Lung microvascular endothelial cell (primary cell): ENCODE measurements at regions not wholly inside any gene's neighbourhood (a gene's known extent, or its start where the extent isn't known, plus 50 kb on each side); places are given as distances from the start of the nearest gene placed in this dataset.
A peak's percentile ranks its signal among the peaks of the same experiment; 100 is the strongest.

Experiments
- DNase-seq, 2 donors: peaks; one replicate each; pipeline versions ENCODE4 v3.0.0 to v3.0.0-alpha.2; 2010; ENCODE audit warnings: low read depth in 2 of 2

DNA sequence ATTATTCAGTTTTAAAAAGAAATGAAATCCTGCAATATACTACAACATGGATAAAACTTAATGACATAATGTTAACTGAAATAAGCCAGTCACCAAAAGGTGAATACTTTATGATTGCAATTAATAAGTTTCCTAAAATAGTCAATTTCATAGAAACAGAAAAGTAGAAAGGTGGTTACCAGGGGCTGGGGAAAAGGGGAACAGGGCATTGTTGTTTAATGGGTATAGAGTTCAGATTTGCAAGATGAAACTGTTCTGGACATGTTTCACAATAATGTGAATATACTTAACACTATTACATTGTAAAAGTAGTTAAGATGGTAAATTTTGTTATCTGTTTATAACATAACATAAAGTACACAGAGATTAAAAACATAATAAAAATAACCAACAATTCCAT lies 550.9 kb downstream of the CCER1 start:
- DNase-seq = no peak

DNA sequence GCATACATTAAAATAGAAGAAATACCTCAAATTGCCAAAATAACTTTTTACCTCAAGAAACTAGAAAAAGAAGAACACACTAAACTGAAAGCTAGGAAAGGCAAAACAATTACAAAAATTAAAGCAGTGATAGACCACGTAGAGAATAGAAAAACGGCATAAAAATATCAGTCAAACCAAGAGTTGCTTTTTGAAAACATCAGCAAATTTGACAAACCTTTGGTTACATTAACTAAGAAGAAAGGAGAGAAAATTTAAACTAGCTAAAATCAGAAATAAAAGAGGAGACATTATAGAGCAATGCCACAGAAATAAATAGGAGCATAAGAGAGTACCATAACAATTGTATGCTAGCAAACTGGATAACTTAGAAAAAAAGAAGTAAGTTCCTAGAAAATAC lies 553.8 kb downstream of the CCER1 start:
- DNase-seq = no peak

DNA sequence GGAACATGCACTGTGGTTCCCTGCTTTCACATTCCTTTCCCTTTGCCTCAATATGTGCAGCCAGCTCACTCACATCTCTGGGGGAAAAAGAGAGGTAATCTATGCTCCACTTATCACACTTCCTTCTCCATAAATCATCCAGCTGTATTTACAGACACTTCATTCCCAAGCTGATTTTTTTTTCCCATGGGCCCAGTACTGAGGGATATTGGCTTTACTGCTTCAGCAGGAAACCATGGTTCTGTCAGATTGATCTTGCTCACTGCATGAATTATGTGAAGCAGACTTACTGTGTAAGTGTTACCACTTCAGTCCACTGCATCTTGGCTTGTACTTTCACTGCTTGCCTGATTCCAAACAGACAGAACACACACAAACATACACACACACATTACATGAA lies 555.6 kb downstream of the CCER1 start:
- DNase-seq = peak in 1 of 2 donors; percentile 48

DNA sequence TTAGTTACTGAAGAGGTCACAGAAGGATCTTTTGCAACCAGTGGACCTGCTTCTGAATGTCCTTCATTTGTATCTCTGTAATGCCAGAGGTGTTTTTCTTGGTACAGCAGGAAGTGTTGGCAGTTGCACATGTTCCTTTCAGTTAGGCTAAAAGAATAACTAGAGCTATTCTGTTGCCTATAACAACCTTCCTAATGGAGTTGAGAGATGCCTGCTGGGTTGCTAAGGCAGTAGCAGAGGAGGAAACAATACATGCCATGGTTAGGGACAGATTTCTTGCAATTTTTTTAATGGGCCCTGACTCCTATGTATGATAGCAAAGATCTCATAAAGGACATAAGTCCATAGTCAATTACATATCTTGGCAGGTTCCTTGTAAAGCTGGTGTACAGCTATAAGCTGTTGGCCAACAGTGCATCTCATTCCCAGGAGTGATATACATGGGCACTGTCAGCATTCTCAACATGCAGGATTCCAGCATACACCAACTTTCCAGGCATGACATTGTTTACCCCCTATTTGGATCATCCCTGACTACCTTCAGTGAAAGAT lies 556.6 kb downstream of the CCER1 start:
- DNase-seq = no peak

- no peak for DNase-seq
Observed at GRCh38 chr12:90396556-90396955, 558.4 kb downstream of the CCER1 start.

- no peak for DNase-seq
Observed at GRCh38 chr12:90393652-90394051, 561.3 kb downstream of the CCER1 start.

- no peak for DNase-seq
Observed at GRCh38 chr12:90393089-90393488, 561.9 kb downstream of the CCER1 start.

- peak in 1 of 2 donors; percentile 52 for DNase-seq
Observed at GRCh38 chr12:90390947-90391346, 564.0 kb downstream of the CCER1 start.

DNA sequence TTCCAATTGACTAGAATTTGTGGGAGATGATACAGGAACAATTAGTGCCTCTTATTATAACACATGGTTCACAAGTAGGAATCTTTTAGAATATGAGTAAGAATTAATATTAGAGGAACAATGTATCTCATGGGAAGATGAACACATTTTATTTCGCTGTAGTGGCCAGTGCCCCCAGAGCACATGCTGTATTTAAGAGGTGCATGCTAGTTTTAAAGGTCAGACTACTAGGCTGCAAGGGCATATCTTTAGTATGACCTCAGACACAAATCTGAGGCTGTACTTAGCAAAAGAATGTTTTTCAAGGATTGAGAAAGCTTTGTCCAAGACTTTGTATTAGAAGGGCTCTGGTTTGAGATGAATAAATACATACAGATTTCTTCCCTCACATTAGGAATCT lies 586.9 kb downstream of the CCER1 start:
- DNase-seq = no peak

DNA sequence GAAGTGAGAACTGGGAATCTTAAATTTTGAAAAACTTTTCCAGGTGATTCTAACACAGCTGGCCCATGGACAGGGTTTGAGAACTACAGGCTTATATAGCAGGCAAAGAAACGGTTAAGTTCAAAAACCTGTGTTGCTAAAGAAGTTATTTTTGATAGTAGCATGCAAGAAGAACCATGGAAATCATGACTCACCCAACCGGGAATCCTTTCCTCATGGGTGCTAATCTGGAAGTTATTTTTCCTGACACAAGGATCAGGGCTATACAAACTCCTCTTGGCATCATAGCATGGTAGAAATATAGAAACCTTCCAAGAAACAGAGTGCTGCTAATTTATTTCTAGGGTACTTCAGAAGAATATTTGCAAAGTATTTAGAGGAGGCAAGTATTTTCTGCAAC lies 588.7 kb downstream of the CCER1 start:
- peak in 1 of 2 donors; percentile 54 for DNase-seq

DNA sequence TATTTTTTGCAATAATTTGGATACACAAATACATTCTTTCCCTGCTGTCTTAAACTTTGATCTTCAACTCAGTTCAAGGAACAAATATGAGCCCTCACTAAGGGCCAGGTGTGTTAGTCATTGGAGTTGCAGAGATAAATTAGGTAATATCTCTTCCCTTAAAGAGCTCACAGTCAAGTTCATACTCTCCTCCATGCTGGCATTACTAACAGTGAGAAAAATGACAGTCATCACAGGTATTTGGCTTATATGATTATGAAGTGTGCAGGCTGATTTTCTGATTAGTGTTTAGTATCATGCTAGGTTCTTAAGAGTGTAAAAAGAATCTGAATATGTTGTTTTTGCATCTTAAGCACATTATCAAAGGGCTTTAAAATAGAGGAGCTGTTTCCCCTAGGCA lies 594.7 kb downstream of the CCER1 start:
- no peak for DNase-seq

- DNase-seq = no peak
Observed at GRCh38 chr12:90355711-90356355, 599.1 kb downstream of the CCER1 start.

DNA sequence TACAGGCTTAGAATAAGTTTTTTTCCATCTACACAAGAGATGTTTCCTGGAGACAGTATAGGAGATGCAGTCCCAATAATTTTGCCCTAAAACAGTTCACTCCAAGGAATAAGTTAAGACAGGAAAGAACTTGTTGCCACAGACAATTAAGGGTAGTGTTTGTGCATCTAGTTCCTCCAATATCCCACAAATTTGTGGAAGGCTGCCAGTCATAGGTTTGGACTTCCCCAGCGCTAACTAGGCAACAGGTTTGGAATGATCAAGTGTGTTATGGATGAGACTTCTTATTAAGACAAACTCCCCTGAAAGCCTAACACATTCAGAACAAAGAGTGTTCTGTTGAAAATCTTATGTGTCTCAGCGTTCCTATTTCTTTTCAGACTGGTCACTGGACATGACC lies 611.0 kb downstream of the CCER1 start:
- no peak for DNase-seq

DNA sequence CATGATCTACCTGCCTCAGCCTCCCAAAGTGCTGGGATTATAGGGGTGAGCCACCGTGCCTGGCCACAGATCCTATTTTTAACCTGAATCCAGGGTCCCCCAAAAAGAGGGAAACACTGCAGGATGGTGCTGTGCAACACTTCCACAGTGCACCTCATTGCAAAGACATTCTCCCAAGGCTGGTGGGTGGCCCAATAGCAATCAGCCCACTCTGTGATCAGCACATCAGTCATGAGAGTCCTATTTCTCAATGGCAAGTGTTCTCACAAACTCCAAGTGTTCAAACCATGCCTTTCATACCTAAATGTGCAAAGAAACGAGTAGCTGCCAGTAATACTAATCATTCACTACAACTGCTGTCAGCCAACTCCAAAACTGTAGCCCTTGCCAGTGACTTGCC lies 612.9 kb downstream of the CCER1 start:
- DNase-seq = no peak

DNA sequence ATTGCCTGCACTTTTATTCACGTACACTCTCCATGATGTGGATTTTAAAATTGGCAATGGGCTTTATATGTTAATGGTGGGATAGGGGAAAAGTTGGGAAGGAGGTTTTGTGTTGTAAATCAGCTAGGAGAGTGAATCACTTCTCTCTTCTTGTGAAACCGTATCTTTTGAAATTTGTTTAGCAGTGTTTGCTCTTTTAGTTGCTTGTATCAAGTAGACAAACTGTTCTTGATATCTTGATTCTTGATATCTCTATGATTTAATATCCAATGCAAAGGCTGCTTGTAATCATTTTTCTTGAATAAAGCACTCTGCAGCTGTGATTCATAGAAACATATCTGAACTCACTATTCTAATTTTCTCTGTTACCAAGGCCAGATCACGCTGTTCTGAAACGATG lies 615.1 kb downstream of the CCER1 start:
- DNase-seq = no peak

DNA sequence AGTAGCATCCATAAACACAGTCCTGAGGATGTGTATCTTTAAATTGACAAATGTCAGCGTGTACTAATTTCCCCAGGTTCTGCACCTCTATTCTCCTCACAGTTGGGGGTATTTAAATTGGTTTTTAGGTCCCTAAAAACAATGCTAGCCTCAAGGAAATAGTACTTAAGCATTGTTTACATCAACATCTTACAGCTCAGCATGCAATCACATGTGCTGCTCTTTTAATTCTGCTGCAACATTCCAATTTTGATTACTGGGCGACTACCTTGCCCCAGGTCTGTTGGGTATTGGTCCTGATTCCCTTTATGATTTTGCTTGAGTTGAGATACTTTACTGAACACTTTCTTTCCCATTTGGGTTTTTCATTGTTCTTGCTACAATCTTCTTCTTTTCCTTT lies 616.6 kb downstream of the CCER1 start:
- no peak for DNase-seq

DNA sequence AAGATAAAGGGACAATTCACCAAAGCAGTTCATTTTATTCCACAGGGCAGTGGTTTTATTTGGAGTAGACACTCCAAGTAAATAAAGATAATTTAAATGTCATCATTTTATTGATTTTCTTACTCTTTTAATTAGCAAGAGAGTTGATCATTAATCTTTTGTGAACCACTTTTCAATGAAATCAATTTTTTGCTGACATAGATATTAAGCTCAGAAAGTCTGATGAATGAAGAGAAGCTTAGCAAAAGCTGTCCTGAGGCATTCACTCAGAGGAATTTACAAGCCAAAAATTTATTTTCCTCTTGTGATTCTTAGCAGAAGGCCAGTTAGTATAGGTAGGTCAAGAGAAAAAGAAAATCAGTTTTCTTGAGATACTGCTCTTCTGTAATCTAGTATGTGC lies 618.0 kb downstream of the CCER1 start:
- DNase-seq = no peak

DNA sequence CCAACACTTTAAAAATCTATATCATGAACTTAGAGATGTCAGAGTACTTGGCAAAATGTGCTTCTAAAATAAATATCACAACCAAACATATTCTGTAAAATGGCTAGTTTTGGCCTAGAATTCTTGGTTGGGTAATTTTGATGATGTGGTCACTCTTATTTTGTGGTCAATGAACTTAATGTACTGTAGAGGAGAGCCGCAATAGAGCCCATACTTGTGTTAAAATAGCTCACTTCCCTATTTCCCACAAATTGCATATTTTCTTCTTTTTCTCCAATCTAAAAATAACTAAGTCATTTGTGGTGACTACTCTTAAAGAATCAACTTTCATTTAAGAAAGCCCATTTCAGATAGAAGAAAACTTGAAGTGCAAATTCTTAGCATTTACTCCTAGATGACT lies 619.4 kb downstream of the CCER1 start:
- no peak for DNase-seq

DNA sequence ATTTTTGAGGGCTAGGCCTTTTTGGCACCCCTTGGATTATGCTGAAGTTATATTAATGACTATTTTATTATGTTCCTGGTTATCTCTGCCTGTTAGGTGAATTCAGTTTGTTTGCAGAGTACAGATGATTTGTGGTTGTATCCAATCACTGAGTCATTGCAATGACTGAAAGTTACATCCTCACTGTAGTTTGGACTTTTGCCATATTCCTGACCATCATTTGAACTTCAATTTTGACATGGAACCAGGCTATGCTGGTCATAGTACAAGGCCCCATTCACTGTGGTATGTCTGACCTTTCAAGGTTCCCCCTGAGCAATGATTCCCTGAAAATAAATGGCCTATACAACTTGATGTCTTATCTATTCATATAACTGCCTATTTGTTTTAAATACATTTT lies 621.0 kb downstream of the CCER1 start:
- DNase-seq = peak; percentile 24 to 89

DNA sequence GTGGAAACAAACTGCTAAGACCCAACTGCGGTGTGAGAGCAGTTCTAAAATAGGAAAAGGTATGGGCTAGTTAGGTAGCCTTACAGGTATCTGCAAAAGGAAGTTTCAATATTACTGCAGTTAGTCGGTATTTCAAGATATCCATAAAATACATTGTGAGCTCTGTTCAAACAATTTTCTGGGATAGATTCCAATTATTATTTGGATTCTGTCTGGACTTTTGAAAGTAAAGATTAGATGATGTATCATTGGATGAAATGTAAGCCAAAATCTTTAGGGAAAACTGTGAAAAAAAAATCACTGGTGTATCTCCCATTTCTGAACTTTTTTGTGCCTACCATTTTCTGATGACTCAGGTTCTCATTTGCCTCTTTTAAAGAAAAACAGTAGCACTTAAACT lies 621.6 kb downstream of the CCER1 start:
- DNase-seq = no peak

DNA sequence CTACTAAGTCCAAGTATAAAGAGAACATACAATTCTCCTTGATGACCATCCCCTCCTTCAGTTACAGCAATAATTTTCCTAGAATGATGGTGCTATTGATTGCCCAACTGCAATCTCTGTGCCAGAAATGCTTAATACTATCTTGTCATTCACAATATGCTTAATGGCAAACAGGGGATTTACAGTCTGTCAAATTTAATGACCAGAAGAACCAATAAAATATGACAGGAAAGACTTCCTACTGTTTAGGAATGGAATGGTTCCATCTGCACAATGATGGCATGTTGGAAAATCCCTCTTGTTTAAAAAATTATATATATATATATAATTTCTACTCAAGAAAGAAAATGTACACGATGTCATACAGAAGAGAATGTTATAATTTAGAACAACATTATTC lies 623.2 kb downstream of the CCER1 start:
- DNase-seq = peak in 1 of 2 donors; percentile 52

DNA sequence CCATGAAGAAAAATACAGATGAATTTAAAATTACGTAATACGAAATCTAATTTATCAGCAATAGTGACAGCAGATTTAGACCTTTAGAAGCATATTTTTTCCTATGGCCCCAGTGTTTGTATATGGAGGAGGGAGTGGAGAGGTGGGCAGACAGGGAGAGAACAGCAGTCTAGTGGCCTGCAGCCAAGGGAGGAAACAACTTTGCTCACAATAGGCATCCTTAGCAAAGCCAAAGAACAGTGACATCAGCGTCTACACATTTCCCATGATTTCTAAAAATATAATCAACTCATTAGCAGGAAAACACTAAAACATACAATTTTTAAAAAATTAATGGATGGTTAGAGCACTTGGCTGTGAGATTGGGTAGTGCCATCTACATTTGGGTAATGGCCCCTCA lies 622.6 kb upstream of the ATP2B1 start:
- peak; percentile 19 to 98 for DNase-seq

- peak in 1 of 2 donors; percentile 87 for DNase-seq
Observed at GRCh38 chr12:90327793-90328743, 619.4 kb upstream of the ATP2B1 start.
